Astrocyte of the cerebellum (primary cell): ENCODE measurements at regions not wholly inside any gene's neighbourhood (a gene's known extent, or its start where the extent isn't known, plus 50 kb on each side); places are given as distances from the start of the nearest gene placed in this dataset.
"Not testable (repeated sequence)": the region's sequence is repeated elsewhere in the genome, so short reads cannot be mapped to it uniquely, and the experiment has no call there.

Source experiments
- DNase-seq: peaks from one replicate; pipeline ENCODE4 v3.0.0-alpha.2; 2011; ENCODE audit warnings: low read depth
- H3K4me3 ChIP-seq: 2 replicates; pipeline ENCODE4 v1.5.1; 2011; ENCODE audit warnings: mild to moderate bottlenecking, low read depth, low read length, moderate library complexity
- in situ Hi-C: cut with HindIII; loops from 2 replicates; pipeline ENCODE4 v1.10.0; 2017; ENCODE audit warnings: low sequenced_read_pairs
- TF ChIP-seq, protein P1 (sequence below): IDR thresholded peaks from 2 replicates; pipeline ENCODE4 v1.5.1; 2012; ENCODE audit warnings: low read length, low read depth, moderate library complexity, mild to moderate bottlenecking; ENCODE audit errors: missing control alignments

DNA sequence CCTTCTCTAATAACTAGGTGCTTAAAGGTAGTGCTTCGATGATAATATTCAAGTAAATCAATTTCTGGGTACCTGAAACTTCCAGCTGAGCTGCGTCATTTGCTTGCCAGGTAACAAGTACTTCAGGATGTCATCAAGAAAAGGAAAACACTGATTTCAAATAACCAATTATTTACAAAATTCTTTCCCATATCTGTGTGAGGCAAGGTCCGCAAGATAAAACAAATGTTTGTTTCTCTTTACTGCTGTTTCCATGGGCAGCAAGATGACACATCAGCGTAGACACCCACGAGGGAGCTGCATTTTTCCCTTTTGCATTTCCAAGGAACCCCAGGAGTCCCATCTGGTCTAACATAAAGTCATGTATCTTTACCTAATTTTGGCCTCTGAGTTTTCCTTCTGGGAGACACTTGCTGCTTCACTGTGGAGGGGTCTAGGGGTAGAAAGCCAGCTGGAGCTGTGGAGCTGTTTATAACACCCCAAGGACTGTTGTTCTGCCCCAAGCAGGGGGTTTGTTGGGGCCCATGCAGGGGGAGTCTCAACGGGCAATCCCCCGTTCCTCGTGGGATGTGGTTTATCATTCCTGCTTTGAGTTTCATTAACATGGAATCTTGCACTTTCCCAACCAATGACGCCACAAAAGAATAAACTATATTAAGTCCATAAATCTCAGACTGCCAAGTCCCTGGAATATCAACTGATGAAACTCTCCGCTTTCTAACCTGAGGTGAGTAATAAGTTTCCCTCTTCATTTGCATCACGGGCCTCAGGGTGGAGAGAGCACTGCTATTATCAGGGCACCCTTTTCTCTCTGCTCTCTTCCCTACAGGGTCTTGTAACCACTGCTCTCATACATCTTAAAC, 112.8 kb upstream of the PELI2 start:
- peak overlapping the region; percentile 19 for H3K4me3 ChIP-seq
- TF ChIP-seq, protein P1, sequence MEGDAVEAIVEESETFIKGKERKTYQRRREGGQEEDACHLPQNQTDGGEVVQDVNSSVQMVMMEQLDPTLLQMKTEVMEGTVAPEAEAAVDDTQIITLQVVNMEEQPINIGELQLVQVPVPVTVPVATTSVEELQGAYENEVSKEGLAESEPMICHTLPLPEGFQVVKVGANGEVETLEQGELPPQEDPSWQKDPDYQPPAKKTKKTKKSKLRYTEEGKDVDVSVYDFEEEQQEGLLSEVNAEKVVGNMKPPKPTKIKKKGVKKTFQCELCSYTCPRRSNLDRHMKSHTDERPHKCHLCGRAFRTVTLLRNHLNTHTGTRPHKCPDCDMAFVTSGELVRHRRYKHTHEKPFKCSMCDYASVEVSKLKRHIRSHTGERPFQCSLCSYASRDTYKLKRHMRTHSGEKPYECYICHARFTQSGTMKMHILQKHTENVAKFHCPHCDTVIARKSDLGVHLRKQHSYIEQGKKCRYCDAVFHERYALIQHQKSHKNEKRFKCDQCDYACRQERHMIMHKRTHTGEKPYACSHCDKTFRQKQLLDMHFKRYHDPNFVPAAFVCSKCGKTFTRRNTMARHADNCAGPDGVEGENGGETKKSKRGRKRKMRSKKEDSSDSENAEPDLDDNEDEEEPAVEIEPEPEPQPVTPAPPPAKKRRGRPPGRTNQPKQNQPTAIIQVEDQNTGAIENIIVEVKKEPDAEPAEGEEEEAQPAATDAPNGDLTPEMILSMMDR: no peak
- peak; percentile 77 for DNase-seq
- in situ Hi-C loops: no loop called here

DNA sequence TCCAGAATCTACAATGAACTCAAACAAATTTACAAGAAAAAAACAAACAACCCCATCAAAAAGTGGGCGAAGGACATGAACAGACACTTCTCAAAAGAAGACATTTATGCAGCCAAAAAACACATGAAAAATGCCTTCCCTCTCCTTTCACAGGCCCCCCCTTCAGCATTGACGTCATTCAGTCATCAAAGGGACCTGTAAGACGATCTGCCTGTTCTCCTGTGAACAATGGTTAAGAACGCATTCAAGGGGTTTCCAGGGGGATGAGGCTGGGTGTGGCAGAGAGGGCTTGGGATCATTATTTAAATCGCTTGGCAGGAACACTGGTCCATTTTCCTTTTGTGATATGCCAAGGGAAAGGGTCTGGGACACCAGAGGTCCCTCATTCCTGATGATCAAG, 110.7 kb upstream of the PELI2 start:
- in situ Hi-C loops, H3K4me3 ChIP-seq, DNase-seq: not testable (repeated sequence)

GRCh38 chr14:56008150-56008549, 110.1 kb upstream of the PELI2 start:
- no peak overlapping the region for H3K4me3 ChIP-seq
- in situ Hi-C loops: no loop called here
- DNase-seq: no peak
- TF ChIP-seq, protein P1: no peak

GRCh38 chr14:56008661-56009060, 109.5 kb upstream of the PELI2 start:
- H3K4me3 ChIP-seq, in situ Hi-C loops, DNase-seq: not testable (repeated sequence)

- no peak overlapping the region for H3K4me3 ChIP-seq
- no peak for DNase-seq
- TF ChIP-seq, protein P1: no peak
- in situ Hi-C loops: no loop called here
These were observed 94.5 kb upstream of the PELI2 start for GRCh38 chr14:56023661-56024081.

- no peak for DNase-seq
- in situ Hi-C loops: no loop called here
- H3K4me3 ChIP-seq: no peak overlapping the region
- TF ChIP-seq, protein P1: no peak
These were observed 93.0 kb upstream of the PELI2 start for GRCh38 chr14:56025191-56025590.

- no peak overlapping the region for H3K4me3 ChIP-seq
- TF ChIP-seq, protein P1: no peak
- in situ Hi-C loops: no loop called here
- DNase-seq: no peak
These were observed 91.7 kb upstream of the PELI2 start for GRCh38 chr14:56026506-56026905.

GRCh38 chr14:56027421-56027820, 90.8 kb upstream of the PELI2 start:
- no peak for DNase-seq
- H3K4me3 ChIP-seq: no peak overlapping the region
- in situ Hi-C loops: no loop called here
- TF ChIP-seq, protein P1: no peak
